Pancreas (tissue), 10 donors: ENCODE measurements at regions not wholly inside any gene's neighbourhood (a gene's known extent, or its start where the extent isn't known, plus 50 kb on each side); places are given as distances from the start of the nearest gene placed in this dataset.
A peak's percentile ranks its signal among the peaks of the same experiment; 100 is the strongest.

Experiments
- ATAC-seq, 4 donors: fragments of 200-7000 bp; cut with Tn5 transposase; one replicate each; pipeline versions ENCODE4 v1.8.0 to v1.9.1; 2020; ENCODE audit warnings: mild to moderate bottlenecking in 4 of 4, moderate library complexity in 4 of 4
- DNase-seq, 6 donors: peaks; one replicate each; pipeline ENCODE4 v3.0.0-alpha.2; 2020
- FAIRE-seq: peaks from 2 replicates; lab custom pipeline; 2012; peaks lifted over from hg19 to GRCh38; lab: Jason Lieb, UNC
- H3K27ac ChIP-seq, 4 donors: fragments of 200-600 bp; sonication (generic); 1 replicate in 3 of 4; 2 replicates in 1 of 4; pipeline versions ENCODE4 v1.5.0 to v1.8.0; 2020
- H3K27me3 ChIP-seq, 4 donors: fragments of 200-600 bp; one replicate each; pipeline ENCODE4 v1.8.0; 2021
- H3K36me3 ChIP-seq, 3 donors: fragments of 200-600 bp; sonication (generic) in 1 of 3; one replicate each; pipeline versions ENCODE4 v1.5.0 to v1.8.0; 2020 to 2021
- H3K4me1 ChIP-seq, 3 donors: fragments of 200-600 bp; one replicate each; pipeline ENCODE4 v1.8.0; 2021
- H3K4me3 ChIP-seq, 4 donors: fragments of 200-600 bp; sonication (generic) in 2 of 4; one replicate each; pipeline versions ENCODE4 v1.5.0 to v1.8.0; 2020 to 2021
- H3K9me3 ChIP-seq, 4 donors: fragments of 200-600 bp; one replicate each; pipeline ENCODE4 v1.8.0; 2021
- CTCF ChIP-seq, 4 donors: fragments of 200-600 bp; sonication (generic) in 3 of 4; IDR thresholded peaks; one replicate each; pipeline versions ENCODE4 v1.5.0 to v1.8.0; 2021; ENCODE audit warnings: antibody characterized with exemption in 4 of 4
- WGBS, 2 donors: extraction: QIAGEN DNeasy Blood & Tissue Kit; methylation state at CpG; one replicate each; pipeline ENCODE4 v1.1.7; 2013; 5-methylcytosine and 5-hydroxymethylcytosine counted together
- intact Hi-C, 3 donors: fragments of 100-400 bp; cut with DNase I; formaldehyde crosslinking; loops; one replicate each; pipeline versions ENCODE4 v1.11.1 to v1.14.2; 2022
- donor health status: healthy with polysubstance abuse.
- donor health status: DM: no; HTN: no; CAD: no; lungs with moderate emphysema.
- donor health status: DM: no; HTN: no; CAD: no.
- donor health status: control.
- donor health status: control.
- donor health status: Bipolar disorder and iron deficiency.
- donor health status: DM: yes; HTN: yes; CAD: no.
- donor health status: DM: no; HTN: no; CAD: no.
- donor health status: DM: no; HTN: no; CAD: no.
- donor health status: DM: yes; HTN: yes; CAD: no.

GRCh38 chr4:116702949-116703348, 382.4 kb downstream of the TRAM1L1 start:
- Histone ChIP-seq H3K4me3 (no peak overlapping the region), H3K27me3 (no peaks in the 10 kb centered on the region), H3K27ac (no peak overlapping the region), H3K36me3 (no peaks in the 10 kb centered on the region), H3K9me3 (no peaks in the 10 kb centered on the region), H3K4me1 (no peaks in the 10 kb centered on the region)
- DNase-seq (peak in 1 of 6 donors; percentile 12), ATAC-seq (peak in 1 of 4 donors; percentile 72), FAIRE-seq (no peak)
- peak in 1 of 4 donors; percentile 18 for TF ChIP-seq CTCF (IDR thresholded peaks at IDR 0.05)
- WGBS, 2 donors: 38 to 51% methylated on average over 4 of the region's 4 CpGs
- intact Hi-C loops: no loop called here

- FAIRE-seq: no peak
- intact Hi-C loops: no loop called here
- Histone ChIP-seq H3K36me3 (no peaks in the 10 kb centered on the region), H3K9me3 (no peaks in the 10 kb centered on the region), H3K27ac (no peak overlapping the region), H3K4me3 (no peak overlapping the region), H3K4me1 (no peaks in the 10 kb centered on the region), H3K27me3 (no peaks in the 10 kb centered on the region)
- TF ChIP-seq CTCF (IDR thresholded peaks at IDR 0.05): no peak
- no peak for DNase-seq
- ATAC-seq: no peak
- WGBS, 2 donors: 88 to 95% methylated on average over 1 of the region's 1 CpG
Measured at GRCh38 chr4:116688536-116688935, 396.8 kb downstream of the TRAM1L1 start.

GRCh38 chr4:116668190-116668589, 417.2 kb downstream of the TRAM1L1 start:
- Histone ChIP-seq H3K27me3 (no peaks in the 10 kb centered on the region), H3K36me3 (no peaks in the 10 kb centered on the region), H3K27ac (no peak overlapping the region), H3K4me3 (no peak overlapping the region), H3K9me3 (no peaks in the 10 kb centered on the region), H3K4me1 (no peaks in the 10 kb centered on the region)
- ATAC-seq (no peak), DNase-seq (no peak), FAIRE-seq (no peak)
- intact Hi-C loops: no loop called here
- no peak for TF ChIP-seq CTCF (IDR thresholded peaks at IDR 0.05)
- WGBS, 2 donors: 16 to 20% methylated on average over 2 of the region's 2 CpGs

GRCh38 chr4:116665716-116666115, 419.7 kb downstream of the TRAM1L1 start:
- TF ChIP-seq CTCF (IDR thresholded peaks at IDR 0.05): no peak
- FAIRE-seq (no peak), DNase-seq (no peak), ATAC-seq (no peak)
- no peaks in the 10 kb centered on the region for H3K27me3 ChIP-seq
- H3K36me3 ChIP-seq: no peaks in the 10 kb centered on the region
- WGBS, 2 donors: 79 to 80% methylated on average over 1 of the region's 1 CpG
- H3K4me3 ChIP-seq: no peak overlapping the region
- intact Hi-C loops: no loop called here
- H3K27ac ChIP-seq: no peak overlapping the region
- H3K4me1 ChIP-seq: no peaks in the 10 kb centered on the region
- no peaks in the 10 kb centered on the region for H3K9me3 ChIP-seq

GRCh38 chr4:116664198-116664597, 421.2 kb downstream of the TRAM1L1 start:
- FAIRE-seq (no peak), ATAC-seq (no peak), DNase-seq (no peak)
- intact Hi-C loops: no loop called here
- no peaks in the 10 kb centered on the region for H3K4me1 ChIP-seq
- no peak for TF ChIP-seq CTCF (IDR thresholded peaks at IDR 0.05)
- H3K36me3 ChIP-seq: no peaks in the 10 kb centered on the region
- 90% methylated on average over 2 of the region's 2 CpGs for WGBS, 2 donors
- H3K9me3 ChIP-seq: no peaks in the 10 kb centered on the region
- no peak overlapping the region for H3K27ac ChIP-seq
- no peak overlapping the region for H3K4me3 ChIP-seq
- no peaks in the 10 kb centered on the region for H3K27me3 ChIP-seq
